Vagina (tissue), 2 donors: ENCODE measurements at regions not wholly inside any gene's neighbourhood (a gene's known extent, or its start where the extent isn't known, plus 50 kb on each side); places are given as distances from the start of the nearest gene placed in this dataset.

Experiments used
- DNase-seq, 2 donors: peaks; one replicate each; pipeline ENCODE4 v3.0.0-alpha.2; 2017; ENCODE audit errors: extremely low spot score in 2 of 2
- H3K27ac ChIP-seq: fragments of 200-600 bp; sonication (generic); one replicate; pipeline ENCODE4 v1.5.1; 2019
- H3K27me3 ChIP-seq: fragments of 200-600 bp; sonication (generic); one replicate; pipeline ENCODE4 v1.5.1; 2019
- H3K36me3 ChIP-seq, 2 donors: fragments of 200-600 bp; sonication (generic); one replicate each; pipeline ENCODE4 v1.5.1; 2017 to 2019
- H3K4me1 ChIP-seq: fragments of 200-600 bp; sonication (generic); one replicate; pipeline ENCODE4 v1.5.1; 2019
- H3K4me3 ChIP-seq, 2 donors: fragments of 200-600 bp; sonication (generic); 1 replicate in 1 of 2; 2 replicates in 1 of 2; pipeline ENCODE4 v1.5.1; 2016 to 2019
- H3K9me3 ChIP-seq: fragments of 200-600 bp; sonication (generic); one replicate; pipeline ENCODE4 v1.5.1; 2019
- POLR2A ChIP-seq, 2 donors: fragments of 450-650 bp; IDR thresholded peaks; one replicate each; pipeline ENCODE4 v1.6.1; 2017; ENCODE audit warnings: antibody characterized with exemption in 2 of 2, mild to moderate bottlenecking in 2 of 2, moderate library complexity in 2 of 2
- POLR2AphosphoS5 ChIP-seq, 2 donors: sonication (generic); formaldehyde crosslinking; IDR thresholded peaks; one replicate each; pipeline ENCODE4 v1.9.0; 2017; ENCODE audit warnings: antibody characterized with exemption in 2 of 2, mild to moderate bottlenecking in 2 of 2, low read depth in 1 of 2; ENCODE audit not compliant: insufficient read depth in 1 of 2
- intact Hi-C: fragments of 100-400 bp; cut with DNase I; formaldehyde crosslinking; loops from one replicate; pipeline ENCODE4 v1.15.1; 2023
- TF ChIP-seq, protein P1 (sequence below), 3 experiments: fragments of 450-650 bp in 2 of 3; fragments of 200-600 bp in 1 of 3; sonication (generic) in 1 of 3; IDR thresholded peaks; one replicate each; pipeline ENCODE4 v1.5.1; 2017 to 2019; ENCODE audit warnings: antibody characterized with exemption in 3 of 3, mild to moderate bottlenecking in 2 of 3, moderate library complexity in 2 of 3

DNA sequence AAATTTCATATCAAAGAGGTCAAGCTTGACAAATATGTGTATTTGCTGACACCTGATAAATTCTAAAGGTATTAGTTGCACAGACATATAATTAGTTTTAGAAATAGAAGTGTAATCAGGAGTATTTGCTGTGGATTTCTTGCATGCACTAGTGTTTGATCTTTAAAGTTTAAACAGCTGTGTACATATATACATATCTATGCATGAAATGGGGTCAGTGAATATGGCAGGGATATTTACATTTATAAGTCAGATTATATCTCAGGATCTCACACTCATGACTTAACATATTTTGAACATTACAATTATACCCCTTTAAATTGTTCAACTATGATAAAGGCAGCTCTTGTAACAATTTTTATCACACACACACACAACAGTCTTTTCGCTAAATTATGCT lies 547.4 kb upstream of the ACTRT1 start:
- H3K36me3 ChIP-seq = no peaks in the 10 kb centered on the region
- H3K9me3 ChIP-seq = no peaks in the 10 kb centered on the region
- H3K4me3 ChIP-seq = no peak overlapping the region
- no peak for TF ChIP-seq POLR2A (IDR thresholded peaks at IDR 0.05)
- no peak for TF ChIP-seq POLR2AphosphoS5 (IDR thresholded peaks at IDR 0.05; ENCODE audit: insufficient read depth in 1 of 2, low read depth in 1 of 2)
- TF ChIP-seq, protein P1, sequence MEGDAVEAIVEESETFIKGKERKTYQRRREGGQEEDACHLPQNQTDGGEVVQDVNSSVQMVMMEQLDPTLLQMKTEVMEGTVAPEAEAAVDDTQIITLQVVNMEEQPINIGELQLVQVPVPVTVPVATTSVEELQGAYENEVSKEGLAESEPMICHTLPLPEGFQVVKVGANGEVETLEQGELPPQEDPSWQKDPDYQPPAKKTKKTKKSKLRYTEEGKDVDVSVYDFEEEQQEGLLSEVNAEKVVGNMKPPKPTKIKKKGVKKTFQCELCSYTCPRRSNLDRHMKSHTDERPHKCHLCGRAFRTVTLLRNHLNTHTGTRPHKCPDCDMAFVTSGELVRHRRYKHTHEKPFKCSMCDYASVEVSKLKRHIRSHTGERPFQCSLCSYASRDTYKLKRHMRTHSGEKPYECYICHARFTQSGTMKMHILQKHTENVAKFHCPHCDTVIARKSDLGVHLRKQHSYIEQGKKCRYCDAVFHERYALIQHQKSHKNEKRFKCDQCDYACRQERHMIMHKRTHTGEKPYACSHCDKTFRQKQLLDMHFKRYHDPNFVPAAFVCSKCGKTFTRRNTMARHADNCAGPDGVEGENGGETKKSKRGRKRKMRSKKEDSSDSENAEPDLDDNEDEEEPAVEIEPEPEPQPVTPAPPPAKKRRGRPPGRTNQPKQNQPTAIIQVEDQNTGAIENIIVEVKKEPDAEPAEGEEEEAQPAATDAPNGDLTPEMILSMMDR (IDR thresholded peaks at IDR 0.05) = no peak
- no peak overlapping the region for H3K27ac ChIP-seq
- no peaks in the 10 kb centered on the region for H3K27me3 ChIP-seq
- intact Hi-C loops = no loop called here
- no peaks in the 10 kb centered on the region for H3K4me1 ChIP-seq
- DNase-seq = no peak

DNA sequence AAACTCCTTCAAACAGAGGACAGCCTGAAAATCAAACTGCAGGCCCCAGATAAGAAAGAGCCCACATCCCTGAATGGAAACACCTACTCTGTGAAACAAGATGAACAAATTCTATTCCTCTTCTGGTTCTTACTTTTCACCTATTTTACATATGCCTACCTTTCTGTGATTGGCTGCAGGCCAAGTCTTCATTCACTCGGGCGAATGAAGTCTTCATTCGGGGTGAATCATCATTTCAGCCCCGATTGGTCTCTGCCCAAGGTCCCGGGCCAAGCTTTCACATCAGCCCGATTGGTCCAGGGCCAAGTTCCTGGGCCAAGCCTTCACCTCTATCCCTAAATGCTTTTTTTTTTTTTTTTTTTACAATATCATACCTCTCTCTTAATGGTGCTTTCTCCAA lies 529.8 kb upstream of the ACTRT1 start:
- Histone ChIP-seq H3K4me3 (no peak overlapping the region), H3K4me1 (no peaks in the 10 kb centered on the region), H3K27ac (no peak overlapping the region), H3K9me3 (no peaks in the 10 kb centered on the region), H3K36me3 (no peaks in the 10 kb centered on the region), H3K27me3 (no peaks in the 10 kb centered on the region)
- intact Hi-C loops = no loop called here
- DNase-seq = no peak
- TF ChIP-seq, protein P1 (IDR thresholded peaks at IDR 0.05) = no peak
- TF ChIP-seq POLR2AphosphoS5 (IDR thresholded peaks at IDR 0.05; ENCODE audit: insufficient read depth in 1 of 2, low read depth in 1 of 2) = no peak
- no peak for TF ChIP-seq POLR2A (IDR thresholded peaks at IDR 0.05)

DNA sequence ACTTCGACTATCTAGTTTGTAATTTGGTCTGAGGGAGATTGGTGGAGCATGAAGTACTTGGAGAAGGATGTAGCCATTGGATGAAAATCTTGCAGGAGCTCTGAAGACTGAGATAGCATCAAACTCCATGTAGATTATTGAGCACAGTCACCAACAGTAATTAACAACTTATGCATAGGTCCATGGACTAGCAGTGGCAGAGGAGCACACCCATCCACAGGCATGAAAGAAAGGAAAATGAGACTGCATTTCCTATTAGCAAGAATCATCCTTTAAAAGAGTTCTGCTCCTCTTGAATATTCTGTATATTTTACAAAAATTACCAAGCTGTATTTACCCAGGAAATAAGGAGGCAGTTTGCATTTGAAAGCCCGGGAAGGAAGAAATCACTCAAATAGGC lies 529.4 kb upstream of the ACTRT1 start:
- TF ChIP-seq, protein P1 (IDR thresholded peaks at IDR 0.05) = no peak
- TF ChIP-seq POLR2A (IDR thresholded peaks at IDR 0.05) = no peak
- no peak for TF ChIP-seq POLR2AphosphoS5 (IDR thresholded peaks at IDR 0.05; ENCODE audit: insufficient read depth in 1 of 2, low read depth in 1 of 2)
- intact Hi-C loops = no loop called here
- Histone ChIP-seq H3K27ac (no peak overlapping the region), H3K4me1 (no peaks in the 10 kb centered on the region), H3K27me3 (no peaks in the 10 kb centered on the region), H3K4me3 (no peak overlapping the region), H3K9me3 (no peaks in the 10 kb centered on the region), H3K36me3 (no peaks in the 10 kb centered on the region)
- DNase-seq = no peak

DNA sequence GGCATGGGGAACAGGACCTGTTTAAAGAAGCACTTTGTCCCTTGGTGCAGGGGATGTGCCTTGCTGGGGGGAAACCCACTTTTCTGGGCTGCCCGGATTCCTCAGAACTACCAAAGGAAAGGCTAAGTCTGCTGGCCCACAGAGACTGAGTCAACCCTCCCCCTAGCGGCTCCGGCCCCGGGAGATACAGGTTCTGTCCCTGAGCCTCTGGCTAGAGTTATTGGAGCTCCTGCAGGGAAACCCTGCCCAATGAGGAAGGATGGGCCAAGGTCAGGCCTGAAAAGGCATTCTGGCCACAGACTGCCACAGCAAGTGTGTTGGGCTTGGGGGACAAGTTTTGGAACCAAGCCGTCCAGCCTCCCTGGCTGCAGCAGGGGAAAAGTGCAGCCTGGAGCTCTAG lies 490.9 kb upstream of the ACTRT1 start:
- DNase-seq = no peak
- no peak overlapping the region for H3K27ac ChIP-seq
- intact Hi-C loops = no loop called here
- H3K9me3 ChIP-seq = no peaks in the 10 kb centered on the region
- H3K4me1 ChIP-seq = no peaks in the 10 kb centered on the region
- TF ChIP-seq POLR2AphosphoS5 (IDR thresholded peaks at IDR 0.05; ENCODE audit: insufficient read depth in 1 of 2, low read depth in 1 of 2) (no peak), POLR2A (IDR thresholded peaks at IDR 0.05) (no peak)
- TF ChIP-seq, protein P1 (IDR thresholded peaks at IDR 0.05) = no peak
- no peaks in the 10 kb centered on the region for H3K27me3 ChIP-seq
- H3K4me3 ChIP-seq = no peak overlapping the region
- H3K36me3 ChIP-seq = no peaks in the 10 kb centered on the region

DNA sequence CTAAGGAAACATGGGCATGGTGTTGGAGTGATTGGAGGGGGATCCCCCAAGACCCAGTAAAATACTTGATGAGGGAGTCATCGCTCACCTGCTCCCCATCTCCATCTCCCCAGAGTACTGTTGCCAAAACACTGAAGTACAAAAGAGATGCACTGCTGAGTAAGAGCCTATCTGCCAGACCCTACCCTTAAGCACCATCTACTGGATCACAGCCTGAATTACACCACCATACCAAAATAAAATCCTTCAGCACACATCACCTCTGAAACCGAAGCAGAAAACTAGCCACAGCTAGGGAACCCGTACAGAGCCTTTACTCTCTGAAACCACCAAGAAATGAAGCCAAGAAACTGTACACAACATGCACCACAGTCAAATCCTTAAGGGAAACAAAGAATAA lies 466.3 kb upstream of the ACTRT1 start:
- H3K9me3 ChIP-seq = no peaks in the 10 kb centered on the region
- H3K36me3 ChIP-seq = no peaks in the 10 kb centered on the region
- no peak overlapping the region for H3K27ac ChIP-seq
- H3K4me1 ChIP-seq = no peaks in the 10 kb centered on the region
- no peaks in the 10 kb centered on the region for H3K27me3 ChIP-seq
- H3K4me3 ChIP-seq = no peak overlapping the region
- TF ChIP-seq, protein P1 (IDR thresholded peaks at IDR 0.05) = no peak
- no peak for TF ChIP-seq POLR2A (IDR thresholded peaks at IDR 0.05)
- TF ChIP-seq POLR2AphosphoS5 (IDR thresholded peaks at IDR 0.05; ENCODE audit: insufficient read depth in 1 of 2, low read depth in 1 of 2) = no peak
- no peak for DNase-seq
- intact Hi-C loops = no loop called here
